HL-60 (cell line): ENCODE measurements at regions not wholly inside any gene's neighbourhood (a gene's known extent, or its start where the extent isn't known, plus 50 kb on each side); places are given as distances from the start of the nearest gene placed in this dataset.

Source experiments
- TF ChIP-seq, protein P1 (sequence below): IDR thresholded peaks from one replicate; pipeline ENCODE4 v1.5.1; 2011; ENCODE audit warnings: low read length, control low read depth, inconsistent platforms; ENCODE audit not compliant: insufficient read depth
- TF ChIP-seq, protein P2 (sequence below): IDR thresholded peaks from 2 replicates; pipeline ENCODE4 v1.6.1; 2012; ENCODE audit warnings: low read depth; ENCODE audit not compliant: insufficient replicate concordance

- TF ChIP-seq, protein P1, sequence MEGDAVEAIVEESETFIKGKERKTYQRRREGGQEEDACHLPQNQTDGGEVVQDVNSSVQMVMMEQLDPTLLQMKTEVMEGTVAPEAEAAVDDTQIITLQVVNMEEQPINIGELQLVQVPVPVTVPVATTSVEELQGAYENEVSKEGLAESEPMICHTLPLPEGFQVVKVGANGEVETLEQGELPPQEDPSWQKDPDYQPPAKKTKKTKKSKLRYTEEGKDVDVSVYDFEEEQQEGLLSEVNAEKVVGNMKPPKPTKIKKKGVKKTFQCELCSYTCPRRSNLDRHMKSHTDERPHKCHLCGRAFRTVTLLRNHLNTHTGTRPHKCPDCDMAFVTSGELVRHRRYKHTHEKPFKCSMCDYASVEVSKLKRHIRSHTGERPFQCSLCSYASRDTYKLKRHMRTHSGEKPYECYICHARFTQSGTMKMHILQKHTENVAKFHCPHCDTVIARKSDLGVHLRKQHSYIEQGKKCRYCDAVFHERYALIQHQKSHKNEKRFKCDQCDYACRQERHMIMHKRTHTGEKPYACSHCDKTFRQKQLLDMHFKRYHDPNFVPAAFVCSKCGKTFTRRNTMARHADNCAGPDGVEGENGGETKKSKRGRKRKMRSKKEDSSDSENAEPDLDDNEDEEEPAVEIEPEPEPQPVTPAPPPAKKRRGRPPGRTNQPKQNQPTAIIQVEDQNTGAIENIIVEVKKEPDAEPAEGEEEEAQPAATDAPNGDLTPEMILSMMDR: no peak
- TF ChIP-seq, protein P2, sequence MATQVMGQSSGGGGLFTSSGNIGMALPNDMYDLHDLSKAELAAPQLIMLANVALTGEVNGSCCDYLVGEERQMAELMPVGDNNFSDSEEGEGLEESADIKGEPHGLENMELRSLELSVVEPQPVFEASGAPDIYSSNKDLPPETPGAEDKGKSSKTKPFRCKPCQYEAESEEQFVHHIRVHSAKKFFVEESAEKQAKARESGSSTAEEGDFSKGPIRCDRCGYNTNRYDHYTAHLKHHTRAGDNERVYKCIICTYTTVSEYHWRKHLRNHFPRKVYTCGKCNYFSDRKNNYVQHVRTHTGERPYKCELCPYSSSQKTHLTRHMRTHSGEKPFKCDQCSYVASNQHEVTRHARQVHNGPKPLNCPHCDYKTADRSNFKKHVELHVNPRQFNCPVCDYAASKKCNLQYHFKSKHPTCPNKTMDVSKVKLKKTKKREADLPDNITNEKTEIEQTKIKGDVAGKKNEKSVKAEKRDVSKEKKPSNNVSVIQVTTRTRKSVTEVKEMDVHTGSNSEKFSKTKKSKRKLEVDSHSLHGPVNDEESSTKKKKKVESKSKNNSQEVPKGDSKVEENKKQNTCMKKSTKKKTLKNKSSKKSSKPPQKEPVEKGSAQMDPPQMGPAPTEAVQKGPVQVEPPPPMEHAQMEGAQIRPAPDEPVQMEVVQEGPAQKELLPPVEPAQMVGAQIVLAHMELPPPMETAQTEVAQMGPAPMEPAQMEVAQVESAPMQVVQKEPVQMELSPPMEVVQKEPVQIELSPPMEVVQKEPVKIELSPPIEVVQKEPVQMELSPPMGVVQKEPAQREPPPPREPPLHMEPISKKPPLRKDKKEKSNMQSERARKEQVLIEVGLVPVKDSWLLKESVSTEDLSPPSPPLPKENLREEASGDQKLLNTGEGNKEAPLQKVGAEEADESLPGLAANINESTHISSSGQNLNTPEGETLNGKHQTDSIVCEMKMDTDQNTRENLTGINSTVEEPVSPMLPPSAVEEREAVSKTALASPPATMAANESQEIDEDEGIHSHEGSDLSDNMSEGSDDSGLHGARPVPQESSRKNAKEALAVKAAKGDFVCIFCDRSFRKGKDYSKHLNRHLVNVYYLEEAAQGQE: no peak
Measured at GRCh38 chr5:2272039-2272438, 389.3 kb upstream of the IRX4 start.
